Suprapubic skin (tissue), 4 donors: ENCODE measurements at regions not wholly inside any gene's neighbourhood (a gene's known extent, or its start where the extent isn't known, plus 50 kb on each side); places are given as distances from the start of the nearest gene placed in this dataset.
"Not testable (repeated sequence)": the region's sequence is repeated elsewhere in the genome, so short reads cannot be mapped to it uniquely, and the experiment has no call there.

ENCODE experiments used
- CTCF ChIP-seq, 2 donors: fragments of 200-600 bp in 1 of 2; fragments of 450-650 bp in 1 of 2; sonication (generic) in 1 of 2; IDR thresholded peaks; one replicate each; pipeline ENCODE4 v1.5.1; 2016 to 2019; ENCODE audit warnings: antibody characterized with exemption in 2 of 2, mild to moderate bottlenecking in 1 of 2, moderate library complexity in 1 of 2
- EP300 ChIP-seq: sonication (generic); formaldehyde crosslinking; IDR thresholded peaks from one replicate; pipeline ENCODE4 v1.6.1; 2017; ENCODE audit warnings: antibody characterized with exemption
- POLR2A ChIP-seq, 2 donors: fragments of 450-650 bp; IDR thresholded peaks; one replicate each; pipeline ENCODE4 v1.6.1; 2017; ENCODE audit warnings: antibody characterized with exemption in 2 of 2, mild to moderate bottlenecking in 2 of 2, moderate library complexity in 2 of 2
- POLR2AphosphoS5 ChIP-seq, 3 donors: sonication (generic); formaldehyde crosslinking; IDR thresholded peaks; one replicate each; pipeline ENCODE4 v1.6.1; 2017; ENCODE audit warnings: antibody characterized with exemption in 3 of 3

GRCh38 chr5:164251781-164252180 is 746.4 kb downstream of the MAT2B start:
- TF ChIP-seq CTCF (IDR thresholded peaks at IDR 0.05); POLR2A (IDR thresholded peaks at IDR 0.05); POLR2AphosphoS5 (IDR thresholded peaks at IDR 0.05); EP300: not testable (repeated sequence)
